Activated naive CD4-positive, alpha-beta T cell treated with anti-CD3 and anti-CD28 coated beads, Interleukin-2, amount 10 ng/mL, durations not matched to agents 7 days and 5 days (primary cell): ENCODE measurements at regions not wholly inside any gene's neighbourhood (a gene's known extent, or its start where the extent isn't known, plus 50 kb on each side); places are given as distances from the start of the nearest gene placed in this dataset.
"Not testable (repeated sequence)": the region's sequence is repeated elsewhere in the genome, so short reads cannot be mapped to it uniquely, and the experiment has no call there.

Experiments
- CTCF ChIA-PET: fragments of 350-600 bp; sonication (Branson Sonifier 250); formaldehyde crosslinking; loops from one replicate; lab custom pipeline; 2021; ENCODE audit warnings: antibody characterized with exemption; lab: Charles Lee
- DNase-seq: peaks from one replicate; pipeline ENCODE4 v3.0.0-alpha.2; 2020
- H3K27ac Mint-ChIP-seq: one replicate; pipeline ENCODE4 v1.8.0; 2021; ENCODE audit warnings: mild to moderate bottlenecking, moderate library complexity, mixed read lengths
- H3K27me3 Mint-ChIP-seq: one replicate; pipeline ENCODE4 v1.8.0; 2021; ENCODE audit warnings: mild to moderate bottlenecking, mixed read lengths
- H3K36me3 Mint-ChIP-seq: one replicate; pipeline ENCODE4 v1.8.0; 2021; ENCODE audit warnings: mixed read lengths
- H3K4me1 Mint-ChIP-seq: one replicate; pipeline ENCODE4 v1.8.0; 2021; ENCODE audit warnings: mixed read lengths
- H3K4me3 Mint-ChIP-seq: one replicate; pipeline ENCODE4 v1.8.0; 2021; ENCODE audit warnings: mild to moderate bottlenecking, moderate library complexity, mixed read lengths
- H3K9me3 Mint-ChIP-seq: one replicate; pipeline ENCODE4 v1.8.0; 2021; ENCODE audit warnings: mixed read lengths

DNA sequence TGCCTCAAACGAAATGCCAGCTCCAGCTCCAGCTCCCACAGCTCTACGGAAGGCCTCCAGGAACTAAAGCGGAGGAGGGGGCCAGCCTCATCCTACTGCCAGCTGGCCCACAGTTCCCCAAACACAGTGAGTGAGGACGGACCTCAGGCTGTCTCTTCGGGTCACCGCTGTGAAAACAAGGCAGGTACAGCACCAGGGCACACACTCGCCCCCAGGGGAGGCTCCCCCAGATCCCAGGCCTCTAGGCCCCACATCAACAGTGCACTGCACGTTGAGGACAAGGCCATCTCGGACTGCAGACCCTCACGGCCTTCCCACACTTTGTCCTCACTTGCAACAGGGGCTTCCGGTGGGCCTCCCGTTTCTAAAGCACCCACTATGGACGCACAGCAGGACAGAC lies 95.0 kb downstream of the GTF2H2C_2 start:
- H3K27me3 Mint-ChIP-seq, H3K4me1 Mint-ChIP-seq, H3K27ac Mint-ChIP-seq, DNase-seq, CTCF ChIA-PET, H3K9me3 Mint-ChIP-seq, H3K36me3 Mint-ChIP-seq, H3K4me3 Mint-ChIP-seq: not testable (repeated sequence)

DNA sequence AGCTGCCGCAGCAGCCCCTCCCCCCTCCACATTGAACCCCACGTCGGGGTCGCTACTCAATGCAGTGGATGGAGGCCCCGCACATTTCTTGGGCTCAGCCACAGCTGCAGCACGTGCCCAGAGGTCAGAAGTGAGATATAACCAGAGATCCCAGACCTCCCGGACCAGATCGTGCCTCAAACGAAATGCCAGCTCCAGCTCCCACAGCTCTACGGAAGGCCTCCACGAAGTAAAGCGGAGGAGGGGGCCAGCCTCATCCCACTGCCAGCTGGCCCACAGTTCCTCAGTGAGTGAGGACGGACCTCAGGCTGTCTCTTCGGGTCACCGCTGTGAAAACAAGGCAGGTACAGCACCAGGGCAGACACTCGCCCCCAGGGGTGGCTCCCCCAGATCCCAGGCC lies 95.6 kb downstream of the GTF2H2C_2 start:
- H3K36me3 Mint-ChIP-seq, H3K27me3 Mint-ChIP-seq, H3K4me3 Mint-ChIP-seq, H3K27ac Mint-ChIP-seq, H3K9me3 Mint-ChIP-seq, H3K4me1 Mint-ChIP-seq, CTCF ChIA-PET: not testable (repeated sequence)
- DNase-seq = peak; percentile 16
